Heart right ventricle (tissue), 16 donors: ENCODE measurements at regions not wholly inside any gene's neighbourhood (a gene's known extent, or its start where the extent isn't known, plus 50 kb on each side); places are given as distances from the start of the nearest gene placed in this dataset.

ENCODE experiments used
- ATAC-seq, 8 donors: fragments of 200-7000 bp; cut with Tn5 transposase; one replicate each; pipeline ENCODE4 v1.9.1; 2020; ENCODE audit warnings: mild to moderate bottlenecking in 8 of 8, moderate library complexity in 8 of 8, moderate number of reproducible peaks in 1 of 8
- DNase-seq, 2 donors: peaks; one replicate each; pipeline ENCODE4 v3.0.0-alpha.2; 2020
- H3K27ac ChIP-seq, 10 donors: fragments of 200-600 bp; sonication (generic) in 2 of 10; one replicate each; pipeline versions ENCODE4 v1.5.0 to v1.8.0; 2020 to 2022; ENCODE audit warnings: mild to moderate bottlenecking in 3 of 10
- H3K27me3 ChIP-seq, 7 donors: fragments of 200-600 bp; one replicate each; pipeline ENCODE4 v1.8.0; 2021 to 2022; ENCODE audit warnings: mild to moderate bottlenecking in 2 of 7
- H3K36me3 ChIP-seq, 9 donors: fragments of 200-600 bp; sonication (generic) in 1 of 9; one replicate each; pipeline versions ENCODE4 v1.5.0 to v1.8.0; 2020 to 2022; ENCODE audit warnings: mild to moderate bottlenecking in 2 of 9
- H3K4me1 ChIP-seq, 9 donors: fragments of 200-600 bp; sonication (generic) in 1 of 9; one replicate each; pipeline versions ENCODE4 v1.5.0 to v1.8.0; 2020 to 2022; ENCODE audit warnings: mild to moderate bottlenecking in 4 of 9
- H3K4me3 ChIP-seq, 10 donors: fragments of 200-600 bp; sonication (generic) in 2 of 10; one replicate each; pipeline versions ENCODE4 v1.5.0 to v1.8.0; 2020 to 2022; ENCODE audit warnings: mild to moderate bottlenecking in 7 of 10, moderate library complexity in 2 of 10
- H3K9me3 ChIP-seq, 11 donors: fragments of 200-600 bp in 10 of 11; sonication (generic) in 2 of 11; one replicate each; pipeline versions ENCODE4 v1.5.0 to v1.8.0; 2013 to 2022; ENCODE audit warnings: mild to moderate bottlenecking in 2 of 11, control low read depth in 1 of 11, moderate library complexity in 1 of 11
- WGBS, 2 donors: extraction: QIAGEN DNeasy Blood & Tissue Kit; methylation state at CpG; one replicate each; pipeline ENCODE4 v1.1.7; 2013; ENCODE audit warnings: inconsistent platforms in 1 of 2; 5-methylcytosine and 5-hydroxymethylcytosine counted together
- intact Hi-C, 10 donors: fragments of 100-400 bp; cut with DNase I; formaldehyde crosslinking; loops; one replicate each; pipeline versions ENCODE4 v1.11.1 to v1.14.2; 2022
- TF ChIP-seq, protein P1 (sequence below), 9 donors: fragments of 200-600 bp; sonication (generic) in 2 of 9; IDR thresholded peaks; one replicate each; pipeline versions ENCODE4 v1.5.0 to v1.8.0; 2021 to 2022; ENCODE audit warnings: antibody characterized with exemption in 9 of 9, mild to moderate bottlenecking in 5 of 9, moderate library complexity in 1 of 9
- donor health status: Arrhythmogenic right ventricular cardiomyopathy.
- donor health status: ischemic (EF 13 %, LVEDD 7.1; RV severe dilation, severe dysfunction).
- donor health status: healthy with polysubstance abuse.
- donor health status: DM: no; HTN: yes; CAD: no.
- donor health status: DM: no; HTN: no; CAD: no.
- donor health status: ischemic (EF 25% LVEDD 6.9; RV normal size, moderate dysfunction).
- donor health status: ischemic (EF 25% LVEDD 5.7; RV mildly dilated, moderate dysfunction).
- donor health status: healthy.
- donor health status: DM: yes; HTN: yes; CAD: no.
- donor health status: Ischemic cardiomyopathy.
- donor health status: ischemic (EF 35%, LVEDD 5.7; RV mildly dilated, moderate dysfunction).
- donor health status: nonischemic (EF 11% LVEDD 7.7; RV severe dilation, severe dysfunction).
- donor health status: DM: yes; HTN: yes; CAD: no.
- donor health status: PGD.
- donor health status: ischemic (EF 29% LVEDD 5.4; RV normal size, mild dysfunction).
- donor health status: nonischemic (EF 23%, LVEDD 6.1; RV moderate dilation, normal function).

DNA sequence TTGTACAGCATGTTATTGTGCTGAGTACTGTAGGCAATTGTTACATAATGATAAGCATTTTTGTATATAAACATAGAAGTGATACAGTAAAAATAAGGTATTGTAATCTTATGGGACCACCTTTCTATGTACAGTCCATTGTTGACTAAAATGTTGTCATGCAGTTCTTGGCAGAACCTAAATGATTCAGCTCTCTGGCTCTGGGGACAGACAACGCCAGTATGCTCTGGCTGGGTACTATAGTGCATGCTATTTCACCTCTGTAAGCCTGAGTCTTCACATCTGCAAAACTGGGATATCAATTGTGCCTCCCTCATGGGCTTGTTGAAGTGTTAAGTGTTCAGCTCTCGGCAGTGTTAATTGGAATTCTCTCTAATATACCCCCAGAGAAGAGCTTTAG, 674.3 kb downstream of the INHBA start:
- no peak overlapping the region for H3K27ac ChIP-seq
- no peaks in the 10 kb centered on the region for H3K4me1 ChIP-seq
- no peak overlapping the region for H3K4me3 ChIP-seq
- TF ChIP-seq, protein P1, sequence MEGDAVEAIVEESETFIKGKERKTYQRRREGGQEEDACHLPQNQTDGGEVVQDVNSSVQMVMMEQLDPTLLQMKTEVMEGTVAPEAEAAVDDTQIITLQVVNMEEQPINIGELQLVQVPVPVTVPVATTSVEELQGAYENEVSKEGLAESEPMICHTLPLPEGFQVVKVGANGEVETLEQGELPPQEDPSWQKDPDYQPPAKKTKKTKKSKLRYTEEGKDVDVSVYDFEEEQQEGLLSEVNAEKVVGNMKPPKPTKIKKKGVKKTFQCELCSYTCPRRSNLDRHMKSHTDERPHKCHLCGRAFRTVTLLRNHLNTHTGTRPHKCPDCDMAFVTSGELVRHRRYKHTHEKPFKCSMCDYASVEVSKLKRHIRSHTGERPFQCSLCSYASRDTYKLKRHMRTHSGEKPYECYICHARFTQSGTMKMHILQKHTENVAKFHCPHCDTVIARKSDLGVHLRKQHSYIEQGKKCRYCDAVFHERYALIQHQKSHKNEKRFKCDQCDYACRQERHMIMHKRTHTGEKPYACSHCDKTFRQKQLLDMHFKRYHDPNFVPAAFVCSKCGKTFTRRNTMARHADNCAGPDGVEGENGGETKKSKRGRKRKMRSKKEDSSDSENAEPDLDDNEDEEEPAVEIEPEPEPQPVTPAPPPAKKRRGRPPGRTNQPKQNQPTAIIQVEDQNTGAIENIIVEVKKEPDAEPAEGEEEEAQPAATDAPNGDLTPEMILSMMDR (IDR thresholded peaks at IDR 0.05): no peak
- no peaks in the 10 kb centered on the region for H3K27me3 ChIP-seq
- DNase-seq: no peak
- H3K9me3 ChIP-seq: no peaks in the 10 kb centered on the region
- no peak for ATAC-seq
- no peaks in the 10 kb centered on the region for H3K36me3 ChIP-seq
- WGBS, 2 donors: 78 to 91% methylated on average over 2 of the region's 2 CpGs
- intact Hi-C loops: no loop called here

DNA sequence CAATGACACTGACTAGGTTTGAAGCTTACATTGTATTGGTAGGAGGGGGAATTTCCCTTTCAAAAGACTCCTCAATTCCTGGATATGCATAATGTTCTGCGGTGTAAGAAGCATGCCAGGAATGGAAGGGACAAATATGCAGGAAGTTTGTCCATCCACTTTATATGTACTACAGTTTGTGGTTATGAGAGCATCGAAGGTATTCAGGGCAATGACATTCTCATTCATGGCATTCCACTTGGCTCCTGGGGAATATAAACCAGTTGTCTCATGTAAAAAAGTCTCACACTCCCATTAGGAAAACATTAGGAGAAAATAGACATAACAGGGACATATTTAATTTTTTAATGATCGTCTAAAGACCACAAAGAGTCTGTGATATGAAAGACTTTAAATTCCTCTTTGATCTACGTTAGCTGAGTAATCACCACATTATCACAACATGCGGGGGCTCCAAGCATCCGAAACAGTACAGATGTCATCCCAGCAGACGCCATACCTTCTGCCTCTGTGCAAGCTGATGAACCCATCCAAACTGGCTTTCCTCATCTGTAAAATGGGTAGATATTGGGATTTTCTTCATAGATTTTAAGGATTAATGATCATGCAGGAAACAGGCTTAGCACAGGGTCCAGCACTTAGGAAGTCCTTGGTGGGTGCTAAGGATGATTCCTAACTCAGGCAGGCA, 675.3 kb downstream of the INHBA start:
- H3K27ac ChIP-seq: no peak overlapping the region
- no peaks in the 10 kb centered on the region for H3K4me1 ChIP-seq
- ATAC-seq (no peak), DNase-seq (no peak)
- H3K27me3 ChIP-seq: no peaks in the 10 kb centered on the region
- intact Hi-C loops: no loop called here
- TF ChIP-seq, protein P1 (IDR thresholded peaks at IDR 0.05): no peak
- 83% methylated on average over 7 of the region's 7 CpGs for WGBS, 2 donors
- no peaks in the 10 kb centered on the region for H3K36me3 ChIP-seq
- no peak overlapping the region for H3K4me3 ChIP-seq
- H3K9me3 ChIP-seq: no peaks in the 10 kb centered on the region

DNA sequence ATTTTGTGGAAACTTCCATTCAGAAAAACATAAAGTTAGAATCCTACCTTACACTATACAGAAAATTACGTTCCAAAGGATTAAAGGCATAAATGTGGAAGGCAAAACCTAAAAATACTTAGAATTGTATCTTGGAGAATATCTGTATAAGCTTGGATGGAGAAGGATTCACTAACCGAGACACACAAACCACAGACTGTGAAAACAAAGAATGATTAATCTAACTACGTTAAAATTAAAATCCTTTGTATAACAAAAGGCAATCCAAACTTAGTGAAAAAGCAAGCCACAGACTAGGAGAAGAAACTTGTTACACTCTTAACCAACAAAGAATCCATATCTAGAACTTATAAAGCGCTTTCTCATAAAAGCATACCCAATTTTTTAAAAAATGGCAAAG, 678.8 kb downstream of the INHBA start:
- H3K27me3 ChIP-seq: no peaks in the 10 kb centered on the region
- intact Hi-C loops: no loop called here
- H3K4me3 ChIP-seq: no peak overlapping the region
- no peak overlapping the region for H3K27ac ChIP-seq
- H3K4me1 ChIP-seq: no peaks in the 10 kb centered on the region
- DNase-seq (no peak), ATAC-seq (no peak)
- TF ChIP-seq, protein P1 (IDR thresholded peaks at IDR 0.05): no peak
- H3K36me3 ChIP-seq: no peaks in the 10 kb centered on the region
- H3K9me3 ChIP-seq: no peaks in the 10 kb centered on the region
- WGBS, 2 donors: 92 to 94% methylated on average over 4 of the region's 4 CpGs

DNA sequence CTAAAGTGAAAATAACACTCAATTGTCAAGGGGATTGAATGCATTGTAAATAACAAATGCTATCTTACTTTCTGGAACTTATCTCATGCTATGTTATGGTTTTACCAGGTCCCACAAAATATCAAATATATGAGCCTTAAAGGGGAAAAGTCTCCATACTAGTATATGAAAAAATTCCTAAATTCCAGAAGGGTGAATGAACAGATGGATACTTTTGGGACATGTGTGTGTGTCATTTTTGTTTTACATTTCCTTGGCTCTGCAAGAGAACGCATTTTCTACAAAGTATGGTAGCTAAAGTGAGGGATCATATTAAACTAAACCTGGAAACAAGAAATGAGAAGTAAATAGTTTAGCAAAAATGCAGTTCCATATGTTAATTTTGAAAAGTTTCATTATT, 682.8 kb downstream of the INHBA start:
- no peaks in the 10 kb centered on the region for H3K4me1 ChIP-seq
- no peak for DNase-seq
- H3K27me3 ChIP-seq: no peaks in the 10 kb centered on the region
- 94 to 100% methylated on average over 1 of the region's 1 CpG for WGBS, 2 donors
- TF ChIP-seq, protein P1 (IDR thresholded peaks at IDR 0.05): no peak
- no peak overlapping the region for H3K27ac ChIP-seq
- H3K36me3 ChIP-seq: no peaks in the 10 kb centered on the region
- ATAC-seq: no peak
- intact Hi-C loops: no loop called here
- no peaks in the 10 kb centered on the region for H3K9me3 ChIP-seq
- no peak overlapping the region for H3K4me3 ChIP-seq
